ENCODE measurements at regions not wholly inside any gene's neighbourhood (a gene's known extent, or its start where the extent isn't known, plus 50 kb on each side); places are given as distances from the start of the nearest gene placed in this dataset.
"Not testable (repeated sequence)": the region's sequence is repeated elsewhere in the genome, so short reads cannot be mapped to it uniquely, and the experiment has no call there.

DNA sequence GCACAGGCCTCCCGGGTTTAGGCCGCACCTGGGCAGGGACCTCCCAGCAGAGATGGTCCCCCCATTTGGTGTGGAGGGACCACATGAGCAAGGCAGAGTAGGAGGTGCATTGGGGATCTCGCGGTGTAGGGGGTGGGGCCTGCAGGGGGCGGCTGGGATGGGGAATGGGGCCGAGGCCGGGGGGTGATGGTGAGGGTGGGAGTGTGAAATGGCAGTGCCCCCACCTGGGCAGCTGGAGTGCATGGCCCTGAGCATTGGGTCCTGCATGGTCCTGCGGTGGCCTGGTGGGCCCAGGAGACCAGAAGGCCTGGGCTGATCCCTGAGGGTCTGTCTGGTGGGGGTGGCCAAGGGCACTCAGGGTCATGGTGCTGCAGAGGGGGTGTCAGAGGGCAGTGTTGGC, 111.8 kb downstream of the KIF26A start:
- no peak for DNase-seq

DNA sequence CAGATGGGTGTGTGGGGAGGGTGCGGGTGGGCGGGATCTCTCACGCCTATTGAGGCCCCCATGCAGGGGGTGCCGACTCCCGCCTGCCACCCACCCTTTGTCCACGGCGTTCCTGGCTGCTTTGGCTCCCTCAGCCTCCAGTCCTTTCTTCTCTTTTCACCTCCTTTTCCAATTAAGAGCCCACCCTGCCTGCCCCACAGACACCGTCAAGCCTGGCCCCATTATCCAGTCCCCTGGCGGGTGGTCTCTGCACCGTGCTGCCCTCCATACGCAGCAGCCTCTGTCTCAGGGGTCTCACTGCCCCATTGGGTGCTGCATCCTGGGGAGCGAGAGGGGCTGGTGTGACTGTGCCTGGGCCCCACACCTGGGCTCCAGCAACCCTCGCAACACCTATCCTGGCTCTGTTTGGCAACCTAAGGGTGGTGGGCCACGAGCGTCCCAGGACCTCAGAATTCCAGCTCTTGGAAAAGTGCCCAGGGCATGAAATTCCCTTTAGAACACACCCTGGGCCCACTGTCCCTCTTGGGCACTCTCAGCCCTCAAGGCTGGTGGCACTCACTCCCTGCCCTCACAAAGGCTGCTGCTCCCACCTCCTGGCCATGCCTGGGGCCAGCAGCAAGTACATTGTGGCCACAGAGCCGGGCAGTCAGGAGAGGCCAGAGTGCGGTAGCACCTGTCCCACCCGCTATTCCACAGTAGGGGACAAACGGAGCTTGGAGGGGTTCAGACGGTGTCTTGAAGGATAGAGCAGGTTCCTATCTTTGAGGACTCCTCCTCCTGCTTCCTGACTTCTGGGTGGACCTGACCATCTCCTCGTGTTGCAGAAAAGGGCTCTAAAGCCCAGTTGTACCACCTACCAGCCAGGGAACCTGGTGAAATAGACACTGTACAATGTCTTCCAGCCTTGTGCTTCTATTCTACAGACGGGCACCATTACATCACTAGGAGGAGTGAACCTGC, 114.1 kb downstream of the KIF26A start:
- no peak for DNase-seq

DNA sequence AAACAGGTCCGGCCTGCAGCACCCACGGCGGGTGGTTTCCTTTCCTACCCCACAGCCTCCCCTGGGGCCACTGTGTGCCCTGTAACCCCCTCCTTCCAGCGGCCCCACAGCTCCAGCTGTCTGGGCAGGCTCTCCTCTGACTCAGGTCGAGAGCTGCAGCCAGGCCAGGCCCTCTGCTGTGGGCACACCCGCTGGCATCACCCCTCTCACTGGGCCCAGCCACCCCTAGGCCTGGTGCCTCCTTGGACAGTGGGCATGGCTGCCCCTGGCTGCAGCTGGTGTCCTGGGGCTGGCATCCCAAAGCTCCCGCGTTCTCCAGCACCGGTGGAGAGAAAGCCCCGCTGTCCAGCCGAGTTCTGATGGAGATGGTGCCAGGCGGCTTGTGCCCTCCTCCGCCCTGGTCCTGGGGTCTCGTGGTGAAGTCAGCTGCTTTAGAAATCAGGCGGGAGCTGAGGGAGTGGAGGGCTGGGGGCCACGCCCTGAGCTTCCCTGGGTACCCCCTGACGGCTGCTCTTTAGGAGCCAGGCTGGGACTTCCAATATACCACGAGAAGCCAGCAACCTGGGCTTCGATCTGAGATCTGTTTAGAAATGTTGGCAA, 114.9 kb downstream of the KIF26A start:
- DNase-seq, result no peak

DNA sequence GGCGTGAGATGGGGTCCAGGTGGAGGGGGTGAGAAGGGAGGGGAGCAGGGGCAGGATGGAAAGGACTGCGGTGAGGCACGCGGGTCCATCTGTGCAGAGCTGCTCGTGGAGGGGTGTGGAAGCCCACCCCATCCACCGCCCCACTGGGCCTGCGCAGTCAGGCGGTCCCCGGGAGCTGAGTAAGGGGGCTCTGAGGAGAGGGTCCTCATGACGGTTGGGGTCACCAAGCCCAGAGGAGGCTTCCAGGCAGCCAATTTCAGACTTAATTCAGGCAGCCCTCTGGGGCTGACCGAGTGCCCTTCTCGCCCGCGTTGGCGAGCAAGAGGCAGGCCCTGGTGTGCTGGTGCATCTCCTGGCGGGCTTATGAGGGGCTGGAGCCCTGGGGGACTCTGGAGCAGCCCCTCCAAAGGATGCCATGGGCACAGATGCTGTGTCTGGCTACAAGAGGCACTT, 115.5 kb downstream of the KIF26A start:
- DNase-seq, result no peak

DNA sequence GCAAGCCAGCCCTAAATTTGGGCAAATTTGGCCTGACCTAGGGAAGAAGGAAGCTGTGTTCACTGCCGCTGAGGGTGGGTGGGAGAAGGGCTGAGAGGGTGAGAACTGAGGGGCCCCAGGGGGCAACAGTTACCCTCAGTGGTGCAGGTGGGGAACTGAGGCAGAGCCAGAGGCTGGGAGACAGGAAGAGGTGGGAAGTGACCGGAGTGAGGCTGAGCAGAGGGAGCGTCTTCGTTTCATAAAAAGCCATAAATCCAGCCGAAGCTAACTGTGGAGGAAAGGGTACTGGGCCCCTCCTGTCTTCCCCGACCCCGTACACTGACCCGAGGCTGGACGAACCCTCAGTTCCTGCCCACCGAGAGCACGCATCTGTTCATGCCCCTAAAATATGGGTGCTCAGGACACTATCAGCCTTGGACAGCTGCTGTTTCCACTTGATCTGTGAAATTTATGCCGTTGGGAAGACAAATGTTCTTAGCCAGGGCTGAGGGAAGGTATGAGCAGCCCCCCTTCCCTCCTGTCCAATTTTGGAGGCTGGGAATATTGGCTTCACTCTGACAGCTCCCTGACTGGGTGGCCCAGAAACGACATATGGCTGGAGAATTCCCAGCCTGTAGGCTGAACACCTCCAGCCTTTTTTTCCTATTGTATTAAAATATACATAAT, 116.5 kb downstream of the KIF26A start:
- DNase-seq, result no peak

DNA sequence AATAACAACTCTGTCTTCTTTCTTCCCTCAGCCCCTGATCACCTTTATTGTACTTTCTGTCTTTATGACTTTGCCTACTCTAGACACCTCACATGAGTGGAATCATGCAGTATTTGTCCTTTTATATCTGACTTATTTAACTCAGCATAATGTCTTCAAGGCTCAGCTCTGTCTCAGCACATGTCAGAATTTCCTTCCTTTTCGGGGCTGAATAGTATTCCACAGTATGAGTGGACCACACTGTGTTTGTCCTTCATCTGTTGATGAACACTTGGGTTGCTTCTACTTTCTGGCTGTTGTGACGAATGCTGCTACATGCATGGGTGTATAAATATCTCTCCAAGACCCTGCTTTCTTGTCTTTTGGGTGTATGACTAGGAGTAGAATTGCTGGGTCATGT, 117.6 kb downstream of the KIF26A start:
- no peak for DNase-seq

DNA sequence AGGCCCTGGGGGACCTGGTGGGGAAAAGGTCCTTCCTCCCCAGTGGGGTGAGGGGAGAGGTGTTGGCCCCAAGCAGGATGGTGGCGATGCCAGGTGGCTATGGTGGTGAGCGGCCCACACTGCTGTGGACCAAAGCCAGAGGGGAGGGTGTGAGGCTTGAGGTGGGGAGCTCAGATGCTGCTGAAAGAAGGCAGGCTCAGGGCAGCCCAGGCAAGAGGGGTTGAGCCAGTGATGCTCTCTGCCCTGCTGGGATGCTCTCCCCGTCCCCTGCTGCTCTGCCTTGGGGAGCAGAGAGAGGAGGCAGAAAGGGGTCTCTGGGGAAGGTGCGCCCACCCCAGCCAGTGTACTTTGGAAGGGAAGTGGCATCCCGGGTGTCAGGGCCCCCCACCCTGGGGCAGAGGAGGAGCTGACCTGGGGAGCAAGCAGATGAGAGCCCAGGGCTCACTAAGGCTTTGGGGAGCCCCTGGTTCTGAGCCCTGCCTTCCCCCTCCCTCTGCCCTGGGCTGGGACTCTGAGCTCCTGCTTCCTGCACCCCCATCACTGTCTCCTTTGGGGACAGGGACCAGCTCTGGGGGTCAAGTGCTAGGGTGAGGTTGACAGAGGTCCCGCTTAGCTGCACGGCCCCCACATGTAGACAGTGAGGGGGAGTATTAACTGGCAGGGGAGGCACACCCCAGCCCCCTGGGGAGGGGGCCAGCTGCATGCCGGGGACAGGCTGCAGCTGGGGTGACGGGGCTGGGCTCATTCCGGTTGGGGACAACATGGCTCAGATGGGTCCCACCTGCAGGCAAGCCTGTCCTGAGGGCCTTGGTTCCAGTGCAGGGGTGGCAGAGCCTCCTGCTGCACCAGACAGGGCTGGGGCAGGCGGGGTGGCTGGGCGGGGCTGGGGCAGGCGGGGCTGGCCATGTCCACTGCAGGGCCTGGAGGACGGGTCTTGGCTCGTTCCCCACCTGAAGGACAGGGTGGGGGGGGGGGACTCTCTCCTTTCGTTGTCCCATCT, 124.4 kb downstream of the KIF26A start:
- no peak for DNase-seq

DNA sequence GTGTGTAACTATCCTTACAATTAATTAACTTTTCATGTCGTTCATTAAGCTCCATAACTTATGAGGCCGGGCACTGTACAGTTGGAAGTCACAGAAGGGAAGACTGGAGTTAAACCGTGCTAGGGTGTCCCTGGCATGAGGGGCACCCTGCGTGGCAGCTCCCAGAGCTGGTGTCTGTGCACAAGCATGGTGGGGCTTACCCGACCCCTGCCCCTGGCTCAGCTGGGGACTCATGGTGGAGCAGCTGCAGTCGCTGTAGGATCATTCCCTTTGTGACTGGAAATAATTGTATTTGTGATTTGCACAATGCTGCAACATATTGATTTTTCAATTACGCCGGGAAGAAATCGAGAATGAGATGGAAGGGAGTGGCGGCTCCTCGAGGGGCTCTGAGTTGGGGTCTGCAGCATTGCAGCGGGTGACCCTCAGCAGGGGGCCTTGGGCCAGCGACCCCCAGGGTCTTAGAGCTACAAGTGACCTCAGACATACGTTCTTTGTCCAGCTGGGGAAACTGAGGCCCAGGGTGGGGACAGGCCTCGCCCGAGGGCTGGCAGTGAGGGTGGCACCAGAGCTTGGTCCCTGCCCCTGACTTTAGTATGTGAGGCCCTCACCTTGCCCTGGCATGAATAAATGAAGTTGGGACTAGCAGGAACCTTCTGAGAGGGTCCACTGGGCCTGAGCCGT, 125.4 kb downstream of the KIF26A start:
- no peak for DNase-seq

DNA sequence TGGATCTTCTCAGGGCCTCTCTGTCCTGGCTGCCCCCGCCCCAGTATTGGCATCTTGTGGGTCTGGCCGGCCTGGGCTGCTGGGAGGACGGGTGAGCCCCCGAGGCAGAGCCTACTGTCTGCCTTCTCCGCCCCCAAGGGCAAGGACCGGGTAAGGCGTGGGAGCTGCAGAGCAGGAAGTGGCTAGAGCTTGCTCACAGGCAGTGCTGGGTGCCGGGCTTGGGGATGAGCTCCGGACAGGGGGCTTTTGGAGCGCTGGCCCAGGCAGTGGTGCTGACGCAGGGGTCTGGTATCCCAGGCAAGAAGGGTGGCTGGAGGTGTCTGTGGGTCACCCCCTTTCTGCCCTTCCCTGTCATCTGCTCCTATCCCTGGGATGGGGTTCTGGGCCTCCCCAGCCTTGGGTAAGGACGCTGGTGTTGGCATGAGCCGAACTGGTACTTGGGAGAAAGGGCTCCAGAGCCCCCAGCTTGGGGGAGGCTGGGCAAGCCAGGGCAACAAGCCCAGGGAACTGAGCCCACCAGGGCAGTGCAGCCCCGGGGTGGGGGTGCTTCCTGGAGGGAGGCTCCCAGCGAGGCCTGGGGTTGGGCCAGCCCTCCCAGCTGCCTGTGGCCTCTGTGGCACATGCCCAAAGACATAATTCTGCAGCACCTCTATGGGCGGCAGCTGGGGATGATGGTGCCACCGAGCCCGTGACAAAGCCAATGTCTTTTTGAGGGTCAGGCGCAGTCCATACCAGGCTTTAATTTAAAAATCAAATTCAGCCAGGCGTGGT, 126.3 kb downstream of the KIF26A start:
- no peak for DNase-seq

DNA sequence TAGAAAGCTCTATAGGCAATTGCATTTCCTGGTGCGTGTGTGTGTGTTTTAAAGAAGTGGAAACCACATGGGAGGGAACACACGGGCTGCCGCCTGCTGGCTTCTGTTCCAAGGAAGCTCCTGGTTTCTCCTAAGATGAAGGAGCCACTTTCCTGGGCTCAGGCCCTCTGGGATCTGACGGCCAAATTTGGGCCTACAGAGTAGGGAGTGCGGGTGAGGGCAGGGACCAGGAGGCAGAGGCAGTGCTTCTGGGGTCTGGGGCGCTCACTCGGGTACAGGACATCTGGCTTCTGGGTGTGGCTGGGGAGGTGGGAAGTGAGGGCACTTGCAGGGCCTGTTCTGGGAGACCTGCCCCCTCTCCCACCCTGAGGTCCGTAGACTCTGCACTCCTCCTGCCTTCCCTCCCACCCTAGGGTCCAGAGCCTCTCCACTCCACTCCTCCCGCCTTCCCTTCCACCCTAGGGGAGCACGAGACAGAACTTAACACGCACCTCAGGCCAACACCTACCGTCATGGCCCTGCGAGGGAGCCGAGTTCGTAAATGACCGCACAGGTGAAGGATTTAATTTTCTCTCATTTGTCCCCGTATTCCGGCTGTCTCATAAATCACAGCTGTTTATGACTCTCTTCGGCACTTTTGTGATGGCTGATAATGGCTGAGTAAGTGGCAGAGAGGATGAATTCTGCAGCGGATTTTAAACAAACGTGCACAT, 127.7 kb downstream of the KIF26A start:
- DNase-seq, result no peak

DNA sequence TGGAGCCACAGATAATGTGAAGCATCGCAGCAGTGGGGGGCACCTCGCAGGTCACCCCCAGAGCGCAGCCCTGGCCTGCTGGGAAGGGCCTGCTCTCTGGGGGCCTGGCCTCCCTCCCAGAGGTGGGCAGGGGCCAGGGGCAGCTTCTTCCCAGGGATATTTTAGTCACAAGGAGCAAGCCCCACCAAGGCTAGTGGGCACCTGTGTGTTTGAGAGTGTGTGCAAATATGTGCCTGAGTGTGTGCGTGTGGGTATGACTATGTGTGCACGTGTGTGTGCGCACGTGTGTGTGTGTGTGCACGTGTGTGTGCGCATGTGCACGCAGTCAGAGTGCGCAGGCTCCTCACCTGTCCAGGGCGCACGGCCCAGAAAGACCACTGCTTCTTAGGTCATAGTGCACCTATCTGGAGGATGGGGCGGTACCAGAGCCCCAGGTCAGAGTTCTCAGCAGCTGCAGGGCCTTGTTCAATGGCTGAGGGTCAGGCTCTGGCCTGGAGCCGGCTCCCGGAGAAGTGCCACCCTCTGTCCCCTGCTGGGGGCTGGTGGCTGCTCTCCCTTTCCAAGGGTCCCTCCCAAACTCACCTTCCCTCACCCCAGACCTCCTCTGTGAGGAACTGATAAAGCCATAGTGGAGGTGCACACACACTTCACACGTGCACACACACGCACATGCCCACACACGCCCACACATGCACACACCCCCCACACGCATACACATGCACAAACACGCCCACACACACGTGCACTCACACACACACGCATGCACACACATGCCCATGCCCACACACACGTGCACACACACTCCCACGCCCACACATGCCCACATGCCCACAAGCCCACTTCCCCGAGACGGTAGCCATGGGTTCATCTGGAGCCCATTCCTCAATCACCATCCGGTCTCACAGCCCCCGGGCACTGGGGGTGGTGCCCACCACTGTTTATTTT, 128.5 kb downstream of the KIF26A start:
- DNase-seq, result no peak

DNA sequence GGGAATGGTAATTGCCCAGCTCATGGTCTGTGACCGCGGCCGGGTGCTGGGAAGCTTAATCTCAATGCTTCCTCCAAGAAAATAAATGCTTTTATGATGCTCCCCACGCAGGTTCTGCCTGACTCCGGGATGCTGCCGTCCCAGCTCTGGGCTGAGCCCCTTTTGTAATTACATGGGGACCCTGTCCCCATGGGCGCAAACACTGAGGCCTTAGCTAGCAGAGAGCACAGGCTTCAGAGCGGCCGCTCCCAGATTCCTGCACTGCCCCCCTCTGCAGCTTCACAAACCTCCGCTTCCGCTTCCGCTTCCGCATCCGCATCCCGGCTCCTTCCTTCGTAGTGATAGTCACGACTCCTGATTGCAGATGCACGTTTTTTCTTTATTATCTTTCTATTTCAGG, 129.5 kb downstream of the KIF26A start:
- no peak for DNase-seq

DNA sequence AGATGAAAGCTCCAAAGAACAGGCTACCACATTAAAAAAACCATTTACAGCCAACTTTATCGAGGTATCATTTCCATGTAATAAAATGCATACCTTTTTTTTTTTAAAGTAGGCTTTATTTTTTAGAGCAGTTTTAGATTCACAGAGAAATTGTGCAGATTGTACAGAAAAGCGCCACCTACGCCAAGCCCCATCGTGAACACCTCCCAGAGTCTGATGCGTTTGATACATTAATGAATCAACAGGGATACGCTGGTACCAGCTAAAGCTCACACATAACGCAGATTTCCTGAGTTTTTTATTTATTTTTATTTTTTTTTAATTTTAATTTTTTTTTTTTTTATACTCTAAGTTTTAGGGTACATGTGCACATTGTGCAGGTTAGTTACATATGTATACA, 129.9 kb downstream of the KIF26A start:
- no peak for DNase-seq

DNA sequence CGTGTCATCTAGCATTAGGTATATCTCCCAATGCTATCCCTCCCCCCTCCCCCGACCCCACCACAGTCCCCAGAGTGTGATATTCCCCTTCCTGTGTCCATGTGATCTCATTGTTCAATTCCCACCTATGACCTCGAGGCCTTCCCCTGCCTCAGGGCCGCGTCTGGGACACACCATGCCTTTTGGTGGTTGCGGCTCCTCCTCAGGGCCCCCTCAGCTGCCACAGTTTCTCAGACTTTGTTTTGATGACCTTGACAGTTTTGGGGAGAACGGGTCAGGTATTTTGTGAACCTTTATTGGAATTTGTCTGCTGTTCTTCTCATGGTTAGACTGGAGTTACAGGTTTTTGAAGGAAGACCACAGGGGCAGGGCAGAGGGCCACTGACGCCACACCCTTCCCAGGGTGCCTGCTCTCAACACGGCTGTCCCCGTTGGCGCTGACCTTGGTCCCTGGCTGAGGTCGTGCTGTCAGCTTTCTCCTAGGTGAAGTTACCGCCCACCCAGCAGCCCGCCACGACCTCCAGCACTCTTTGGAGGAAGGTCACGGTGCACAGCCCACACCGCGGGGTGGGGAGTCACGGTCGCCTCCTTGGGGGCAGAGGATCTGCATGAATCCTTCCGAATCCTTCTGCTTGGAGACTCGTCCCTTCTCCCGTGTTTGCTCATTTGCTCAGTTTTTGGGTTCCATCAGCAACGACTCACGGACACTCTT, 130.5 kb downstream of the KIF26A start:
- DNase-seq, result no peak

DNA sequence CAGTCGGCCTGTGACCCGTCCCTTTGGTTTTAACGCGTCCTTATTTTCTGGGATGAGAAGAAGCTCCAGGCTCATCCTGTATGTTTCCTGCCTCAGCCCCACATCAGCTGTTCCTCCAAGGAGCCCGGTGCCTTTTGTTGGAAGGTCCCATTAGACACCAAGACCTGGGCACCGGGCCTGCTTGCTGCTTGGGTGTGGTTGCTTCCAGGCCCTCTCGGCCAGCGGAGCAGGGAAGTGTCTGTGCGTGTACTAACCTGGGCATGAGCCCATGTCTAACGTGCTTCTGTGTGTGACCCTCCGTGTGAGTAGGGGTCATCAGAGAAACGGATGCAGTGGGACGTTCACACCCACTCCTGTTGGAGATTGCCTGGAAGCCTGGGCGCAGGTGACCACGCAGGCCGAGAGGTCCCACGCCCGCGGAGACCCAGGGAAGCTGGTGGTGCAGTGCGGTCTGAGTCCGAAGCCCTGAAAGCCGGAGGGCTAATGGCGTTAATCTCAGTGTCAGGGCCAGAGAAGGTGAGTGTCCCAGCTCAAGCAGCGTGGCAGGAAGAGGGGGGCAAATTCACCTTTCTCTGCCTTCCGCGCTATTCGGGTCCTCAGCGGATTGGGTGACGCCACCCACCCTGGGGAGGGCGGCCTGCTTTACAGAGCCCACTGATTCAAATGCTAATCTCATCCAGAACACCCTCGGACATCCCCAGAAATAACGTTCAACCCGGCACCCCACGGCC, 131.3 kb downstream of the KIF26A start:
- DNase-seq, result not testable (repeated sequence)

DNA sequence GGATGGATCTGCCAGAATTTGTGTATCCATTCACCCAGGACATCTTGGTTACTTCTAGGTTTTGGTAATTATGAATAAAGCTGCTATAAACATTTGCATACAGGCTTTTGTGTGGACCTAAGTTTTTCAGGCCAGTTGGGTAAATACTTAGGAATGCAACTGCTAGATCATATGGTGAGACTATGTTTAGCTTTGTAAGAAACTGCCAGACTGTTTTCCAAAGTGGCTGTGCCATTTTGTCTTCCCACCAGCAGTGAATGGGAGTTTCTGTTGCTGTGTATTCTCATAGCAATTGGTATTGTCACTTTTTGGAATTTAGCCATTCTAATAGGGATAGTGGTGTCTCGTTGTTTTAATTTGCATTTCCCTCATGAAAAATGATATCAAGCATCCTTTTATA, 133.0 kb downstream of the KIF26A start:
- DNase-seq, result no peak

DNA sequence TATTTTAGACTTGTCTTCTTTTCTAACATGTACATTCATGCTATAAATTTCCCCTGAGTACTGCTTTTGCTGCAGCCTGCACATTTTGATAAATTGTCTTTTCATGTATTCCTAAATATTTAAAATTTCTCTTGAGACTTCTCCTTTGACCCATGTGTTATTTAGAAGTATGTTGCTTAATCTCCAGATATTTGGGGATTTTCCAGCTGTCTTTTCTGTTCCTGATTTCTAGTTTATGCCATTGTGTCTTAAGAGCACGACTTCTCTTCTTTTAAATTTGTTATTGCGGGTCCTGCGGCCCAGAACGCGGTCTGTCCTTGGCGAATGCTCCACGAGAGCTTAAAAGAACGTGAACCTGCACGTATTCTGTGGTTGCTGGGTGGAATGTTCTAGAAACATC, 136.4 kb downstream of the KIF26A start:
- DNase-seq, result no peak
